ENCODE measurements at regions not wholly inside any gene's neighbourhood (a gene's known extent, or its start where the extent isn't known, plus 50 kb on each side); places are given as distances from the start of the nearest gene placed in this dataset.

- Histone ChIP-seq H3K27ac (ENCODE audit: low read depth, low read length) (no peak overlapping the region), H2AFZ (ENCODE audit: low read depth, low read length, poor library complexity, severe bottlenecking) (no peak overlapping the region), H4K20me1 (ENCODE audit: insufficient read depth) (no peaks in the 10 kb centered on the region), H3K9me2 (ENCODE audit: insufficient read depth) (no peaks in the 10 kb centered on the region), H3K4me1 (ENCODE audit: control insufficient read depth in 1 of 2, insufficient read depth in 2 of 2, low read length in 2 of 2) (no peaks in the 10 kb centered on the region), H3K36me3 (ENCODE audit: control insufficient read depth in 1 of 2, insufficient read depth in 2 of 2, low read length in 2 of 2) (no peaks in the 10 kb centered on the region), H3K9me3 (ENCODE audit: control insufficient read depth in 1 of 2, insufficient read depth in 1 of 2, low read depth in 1 of 2, low read length in 2 of 2) (no peaks in the 10 kb centered on the region), H3K4me3 (replicated peaks in 1 of 2; ENCODE audit: low read depth in 1 of 2, low read length in 2 of 2) (no peak overlapping the region), H3K4me2 (ENCODE audit: low read length) (no peak overlapping the region), H3K79me2 (ENCODE audit: insufficient read depth, low read length) (no peaks in the 10 kb centered on the region), H3K27me3 (ENCODE audit: insufficient read depth, low read length) (no peaks in the 10 kb centered on the region), H3K9ac (ENCODE audit: low read length) (no peak overlapping the region)
- intact Hi-C loops (cut with micrococcal nuclease) = no loop called here
- DNase-seq (ENCODE audit: low read depth, low spot score) (no peak), ATAC-seq (no peak)
- RAD21 ChIA-PET (ENCODE audit: low non-redundant PET in 1 of 2, low total read pairs in 2 of 2, uncharacterized antibody in 2 of 2, unreplicated experiment in 2 of 2) = no interaction called here
- POLR2A ChIA-PET = interaction anchor here (0.6 kb wide), 1 partner anchor 612 kb away, joined by 3 read pairs; no protein-coding TSS in a partner anchor
- TF ChIP-seq ZFX (IDR thresholded peaks at IDR 0.05) (no peak), CBX3 (IDR thresholded peaks at IDR 0.05; ENCODE audit: low read depth) (no peak), YY1 (IDR thresholded peaks at IDR 0.05; ENCODE audit: extremely low read depth, insufficient replicate concordance, low read depth, low read length) (no peak), EZH2phosphoT487 (IDR thresholded peaks at IDR 0.05; ENCODE audit: borderline replicate concordance) (no peak), EZH2 (IDR thresholded peaks at IDR 0.05) (no peak), CEBPB (IDR thresholded peaks at IDR 0.05; ENCODE audit: low read depth) (no peak), ELF1 (IDR thresholded peaks at IDR 0.05; ENCODE audit: borderline replicate concordance, low read depth) (no peak), SIN3A (IDR thresholded peaks at IDR 0.05; ENCODE audit: low read depth) (no peak), SP1 (IDR thresholded peaks at IDR 0.05; ENCODE audit: low read depth) (no peak), POLR2AphosphoS5 (IDR thresholded peaks at IDR 0.05; ENCODE audit: low read depth, low read length) (no peak), JUND (IDR thresholded peaks at IDR 0.05) (no peak), TCF7L2 (IDR thresholded peaks at IDR 0.05; ENCODE audit: borderline replicate concordance, extremely low read depth, insufficient read depth, insufficient read length) (no peak), ZNF274 (IDR thresholded peaks at IDR 0.05; ENCODE audit: low read depth, low read length) (no peak)
- TF ChIP-seq, protein P1, sequence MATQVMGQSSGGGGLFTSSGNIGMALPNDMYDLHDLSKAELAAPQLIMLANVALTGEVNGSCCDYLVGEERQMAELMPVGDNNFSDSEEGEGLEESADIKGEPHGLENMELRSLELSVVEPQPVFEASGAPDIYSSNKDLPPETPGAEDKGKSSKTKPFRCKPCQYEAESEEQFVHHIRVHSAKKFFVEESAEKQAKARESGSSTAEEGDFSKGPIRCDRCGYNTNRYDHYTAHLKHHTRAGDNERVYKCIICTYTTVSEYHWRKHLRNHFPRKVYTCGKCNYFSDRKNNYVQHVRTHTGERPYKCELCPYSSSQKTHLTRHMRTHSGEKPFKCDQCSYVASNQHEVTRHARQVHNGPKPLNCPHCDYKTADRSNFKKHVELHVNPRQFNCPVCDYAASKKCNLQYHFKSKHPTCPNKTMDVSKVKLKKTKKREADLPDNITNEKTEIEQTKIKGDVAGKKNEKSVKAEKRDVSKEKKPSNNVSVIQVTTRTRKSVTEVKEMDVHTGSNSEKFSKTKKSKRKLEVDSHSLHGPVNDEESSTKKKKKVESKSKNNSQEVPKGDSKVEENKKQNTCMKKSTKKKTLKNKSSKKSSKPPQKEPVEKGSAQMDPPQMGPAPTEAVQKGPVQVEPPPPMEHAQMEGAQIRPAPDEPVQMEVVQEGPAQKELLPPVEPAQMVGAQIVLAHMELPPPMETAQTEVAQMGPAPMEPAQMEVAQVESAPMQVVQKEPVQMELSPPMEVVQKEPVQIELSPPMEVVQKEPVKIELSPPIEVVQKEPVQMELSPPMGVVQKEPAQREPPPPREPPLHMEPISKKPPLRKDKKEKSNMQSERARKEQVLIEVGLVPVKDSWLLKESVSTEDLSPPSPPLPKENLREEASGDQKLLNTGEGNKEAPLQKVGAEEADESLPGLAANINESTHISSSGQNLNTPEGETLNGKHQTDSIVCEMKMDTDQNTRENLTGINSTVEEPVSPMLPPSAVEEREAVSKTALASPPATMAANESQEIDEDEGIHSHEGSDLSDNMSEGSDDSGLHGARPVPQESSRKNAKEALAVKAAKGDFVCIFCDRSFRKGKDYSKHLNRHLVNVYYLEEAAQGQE (IDR thresholded peaks at IDR 0.05; ENCODE audit: low read depth) = no peak
- TF ChIP-seq, protein P2, sequence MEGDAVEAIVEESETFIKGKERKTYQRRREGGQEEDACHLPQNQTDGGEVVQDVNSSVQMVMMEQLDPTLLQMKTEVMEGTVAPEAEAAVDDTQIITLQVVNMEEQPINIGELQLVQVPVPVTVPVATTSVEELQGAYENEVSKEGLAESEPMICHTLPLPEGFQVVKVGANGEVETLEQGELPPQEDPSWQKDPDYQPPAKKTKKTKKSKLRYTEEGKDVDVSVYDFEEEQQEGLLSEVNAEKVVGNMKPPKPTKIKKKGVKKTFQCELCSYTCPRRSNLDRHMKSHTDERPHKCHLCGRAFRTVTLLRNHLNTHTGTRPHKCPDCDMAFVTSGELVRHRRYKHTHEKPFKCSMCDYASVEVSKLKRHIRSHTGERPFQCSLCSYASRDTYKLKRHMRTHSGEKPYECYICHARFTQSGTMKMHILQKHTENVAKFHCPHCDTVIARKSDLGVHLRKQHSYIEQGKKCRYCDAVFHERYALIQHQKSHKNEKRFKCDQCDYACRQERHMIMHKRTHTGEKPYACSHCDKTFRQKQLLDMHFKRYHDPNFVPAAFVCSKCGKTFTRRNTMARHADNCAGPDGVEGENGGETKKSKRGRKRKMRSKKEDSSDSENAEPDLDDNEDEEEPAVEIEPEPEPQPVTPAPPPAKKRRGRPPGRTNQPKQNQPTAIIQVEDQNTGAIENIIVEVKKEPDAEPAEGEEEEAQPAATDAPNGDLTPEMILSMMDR (IDR thresholded peaks at IDR 0.05 in 2 of 3, conservative IDR thresholded peaks at IDR 0.05 in 1 of 3; ENCODE audit: borderline replicate concordance in 1 of 3, insufficient read depth in 1 of 3, low read depth in 2 of 3, low read length in 2 of 3) = no peak
- TF ChIP-seq, protein P3, sequence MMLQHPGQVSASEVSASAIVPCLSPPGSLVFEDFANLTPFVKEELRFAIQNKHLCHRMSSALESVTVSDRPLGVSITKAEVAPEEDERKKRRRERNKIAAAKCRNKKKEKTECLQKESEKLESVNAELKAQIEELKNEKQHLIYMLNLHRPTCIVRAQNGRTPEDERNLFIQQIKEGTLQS (IDR thresholded peaks at IDR 0.05) = no peak
- no TSS peak for BruUV-seq (replicated peaks)
- CTCF ChIA-PET = no interaction called here
Observed at GRCh38 chr4:132062611-132063239, 1086.4 kb upstream of the PCDH10 start.
